Activated CD4-positive, CD25-positive, alpha-beta regulatory T cell treated with anti-CD3 and anti-CD28 coated beads, Interleukin-2, amount 50 U/mL, for 72 hours (primary cell): ENCODE measurements at regions not wholly inside any gene's neighbourhood (a gene's known extent, or its start where the extent isn't known, plus 50 kb on each side); places are given as distances from the start of the nearest gene placed in this dataset.
A peak's percentile ranks its signal among the peaks of the same experiment; 100 is the strongest.

Experiments
- DNase-seq: peaks from one replicate; pipeline ENCODE4 v3.0.0; 2021

GRCh38 chr4:152014280-152014679 is 253.5 kb upstream of the GATB start:
- peak; percentile 41 for DNase-seq

GRCh38 chr4:152011469-152011868 is 250.7 kb upstream of the GATB start:
- no peak for DNase-seq

- no peak for DNase-seq
Observed at GRCh38 chr4:152010710-152011079, 249.9 kb upstream of the GATB start.

GRCh38 chr4:152009983-152010709 is 249.3 kb upstream of the GATB start:
- DNase-seq: no peak

GRCh38 chr4:152009031-152009670 is 248.3 kb upstream of the GATB start:
- DNase-seq: no peak

- no peak for DNase-seq
Observed at GRCh38 chr4:152007111-152007510, 246.3 kb upstream of the GATB start.

- DNase-seq: no peak
Observed at GRCh38 chr4:152004801-152005200, 244.0 kb upstream of the GATB start.

- no peak for DNase-seq
Observed at GRCh38 chr4:152000518-152000917, 239.7 kb upstream of the GATB start.

GRCh38 chr4:151998723-151999122 is 237.9 kb upstream of the GATB start:
- DNase-seq: no peak

GRCh38 chr4:151997461-151997860 is 236.7 kb upstream of the GATB start:
- no peak for DNase-seq

- no peak for DNase-seq
Observed at GRCh38 chr4:151994429-151994828, 233.6 kb upstream of the GATB start.

GRCh38 chr4:151993521-151993920 is 232.7 kb upstream of the GATB start:
- DNase-seq: no peak

- DNase-seq: no peak
Observed at GRCh38 chr4:151992332-151993154, 231.7 kb upstream of the GATB start.

- DNase-seq: no peak
Observed at GRCh38 chr4:151991884-151992167, 231.0 kb upstream of the GATB start.

- DNase-seq: no peak
Observed at GRCh38 chr4:151991001-151991883, 230.4 kb upstream of the GATB start.

GRCh38 chr4:151990201-151990600 is 229.4 kb upstream of the GATB start:
- DNase-seq: no peak

GRCh38 chr4:151988591-151988990 is 227.8 kb upstream of the GATB start:
- DNase-seq: no peak

- DNase-seq: no peak
Observed at GRCh38 chr4:151987606-151988005, 226.8 kb upstream of the GATB start.

GRCh38 chr4:151983854-151984253 is 223.0 kb upstream of the GATB start:
- DNase-seq: no peak

- no peak for DNase-seq
Observed at GRCh38 chr4:151979819-151980218, 219.0 kb upstream of the GATB start.

- no peak for DNase-seq
Observed at GRCh38 chr4:151968643-151969042, 207.8 kb upstream of the GATB start.

- no peak for DNase-seq
Observed at GRCh38 chr4:151967074-151967473, 206.3 kb upstream of the GATB start.

GRCh38 chr4:151962138-151962823 is 201.5 kb upstream of the GATB start:
- DNase-seq: no peak
